Keratinocyte (primary cell): ENCODE measurements at regions not wholly inside any gene's neighbourhood (a gene's known extent, or its start where the extent isn't known, plus 50 kb on each side); places are given as distances from the start of the nearest gene placed in this dataset.

Experiments used
- DNase-seq: peaks from one replicate; pipeline ENCODE4 v3.0.0-alpha.2; 2011; ENCODE audit warnings: low read depth, missing footprints, low spot score
- FAIRE-seq: peaks from 2 replicates; lab custom pipeline; 2011; peaks lifted over from hg19 to GRCh38; lab: Jason Lieb, UNC
- H2AFZ ChIP-seq: 2 replicates; pipeline ENCODE4 v1.6.0; 2012; ENCODE audit warnings: low read length, control low read depth, inconsistent platforms; ENCODE audit not compliant: control insufficient read depth
- H3K27ac ChIP-seq: 2 replicates; pipeline ENCODE4 v1.5.1; 2011; ENCODE audit warnings: low read length; ENCODE audit not compliant: control insufficient read depth, insufficient read depth
- H3K27me3 ChIP-seq: 3 replicates; pipeline ENCODE4 v1.6.0; 2011; ENCODE audit warnings: low read length; ENCODE audit not compliant: control insufficient read depth, insufficient read depth; ENCODE audit errors: extremely low read depth
- H3K36me3 ChIP-seq, 2 experiments: 2 replicates in 1 of 2; 3 replicates in 1 of 2; pipeline ENCODE4 v1.5.1; 2011; ENCODE audit warnings: low read length in 2 of 2, mild to moderate bottlenecking in 1 of 2; ENCODE audit not compliant: control insufficient read depth in 2 of 2, insufficient read depth in 2 of 2; ENCODE audit errors: extremely low read depth in 1 of 2
- H3K4me1 ChIP-seq: 3 replicates; pipeline ENCODE4 v1.5.1; 2011; ENCODE audit warnings: low read length; ENCODE audit not compliant: control insufficient read depth, insufficient read depth; ENCODE audit errors: extremely low read depth
- H3K4me2 ChIP-seq: 3 replicates; pipeline ENCODE4 v1.6.0; 2011; ENCODE audit warnings: low read depth, low read length; ENCODE audit not compliant: control insufficient read depth, insufficient read depth; ENCODE audit errors: extremely low read depth
- H3K4me3 ChIP-seq, 3 experiments: fragments of 200-600 bp in 1 of 3; sonication (generic) in 1 of 3; 2 replicates in 2 of 3; 3 replicates in 1 of 3; pipeline ENCODE4 v1.5.1; 2011 to 2016; ENCODE audit warnings: low read length in 3 of 3, mild to moderate bottlenecking in 3 of 3, control low read depth in 2 of 3, inconsistent platforms in 1 of 3, low read depth in 1 of 3, mixed read lengths in 1 of 3, mixed run types in 1 of 3, moderate library complexity in 1 of 3; ENCODE audit not compliant: control insufficient read depth in 2 of 3, insufficient read depth in 2 of 3; ENCODE audit errors: extremely low read depth in 1 of 3
- H3K79me2 ChIP-seq: 2 replicates; pipeline ENCODE4 v1.6.0; 2012; ENCODE audit warnings: low read length; ENCODE audit not compliant: control insufficient read depth, insufficient read depth
- H3K9ac ChIP-seq: 3 replicates; pipeline ENCODE4 v1.6.0; 2011; ENCODE audit warnings: low read length; ENCODE audit not compliant: control insufficient read depth, insufficient read depth; ENCODE audit errors: extremely low read depth
- H3K9me1 ChIP-seq: 3 replicates; pipeline ENCODE4 v1.6.0; 2011; ENCODE audit warnings: low read length; ENCODE audit not compliant: control insufficient read depth, insufficient read depth; ENCODE audit errors: extremely low read depth
- H3K9me3 ChIP-seq: 2 replicates; pipeline ENCODE4 v1.5.1; 2012; ENCODE audit warnings: low read depth, low read length; ENCODE audit not compliant: control insufficient read depth
- H4K20me1 ChIP-seq: 3 replicates; pipeline ENCODE4 v1.6.0; 2011; ENCODE audit warnings: low read length; ENCODE audit not compliant: control insufficient read depth, insufficient read depth; ENCODE audit errors: extremely low read depth
- EZH2 ChIP-seq: IDR thresholded peaks from one replicate; pipeline ENCODE4 v1.6.1; 2012; ENCODE audit warnings: inconsistent platforms, mild to moderate bottlenecking, low read length, moderate library complexity
- dilution Hi-C: fragments of 300-500 bp; cut with MboI; formaldehyde crosslinking; loops from one replicate; pipeline ENCODE4 v1.7.0; 2020; ENCODE audit warnings: low sequenced_read_pairs; ENCODE audit not compliant: extremely low pct_ligation_motif_present
- TF ChIP-seq, protein P1 (sequence below), 3 experiments: IDR thresholded peaks in 1 of 3; conservative IDR thresholded peaks in 1 of 3; optimal IDR thresholded peaks in 1 of 3; 2 replicates in 2 of 3; 3 replicates in 1 of 3; pipeline versions ENCODE3 to v1.5.1; 2011; ENCODE audit warnings: low read length in 3 of 3, mild to moderate bottlenecking in 3 of 3, moderate library complexity in 2 of 3, control low read depth in 1 of 3, inconsistent platforms in 1 of 3; ENCODE audit not compliant: insufficient read depth in 2 of 3; ENCODE audit errors: extremely low read depth in 1 of 3

- H3K36me3 ChIP-seq, result no peaks in the 10 kb centered on the region
- FAIRE-seq, result peak; percentile 87
- no peaks in the 10 kb centered on the region for H4K20me1 ChIP-seq
- H3K27ac ChIP-seq, result peak overlapping the region; percentile 85
- H2AFZ ChIP-seq, result no peak overlapping the region
- H3K9me3 ChIP-seq, result no peaks in the 10 kb centered on the region
- peaks cover 26% of the 10 kb centered on the region for H3K4me1 ChIP-seq
- dilution Hi-C loops, result no loop called here
- H3K27me3 ChIP-seq, result peaks cover 13% of the 10 kb centered on the region
- peak; percentile 75 for DNase-seq
- H3K79me2 ChIP-seq, result no peaks in the 10 kb centered on the region
- H3K9ac ChIP-seq, result peak overlapping the region; percentile 57
- no peaks in the 10 kb centered on the region for H3K9me1 ChIP-seq
- H3K4me3 ChIP-seq, result no peak overlapping the region
- TF ChIP-seq, protein P1, sequence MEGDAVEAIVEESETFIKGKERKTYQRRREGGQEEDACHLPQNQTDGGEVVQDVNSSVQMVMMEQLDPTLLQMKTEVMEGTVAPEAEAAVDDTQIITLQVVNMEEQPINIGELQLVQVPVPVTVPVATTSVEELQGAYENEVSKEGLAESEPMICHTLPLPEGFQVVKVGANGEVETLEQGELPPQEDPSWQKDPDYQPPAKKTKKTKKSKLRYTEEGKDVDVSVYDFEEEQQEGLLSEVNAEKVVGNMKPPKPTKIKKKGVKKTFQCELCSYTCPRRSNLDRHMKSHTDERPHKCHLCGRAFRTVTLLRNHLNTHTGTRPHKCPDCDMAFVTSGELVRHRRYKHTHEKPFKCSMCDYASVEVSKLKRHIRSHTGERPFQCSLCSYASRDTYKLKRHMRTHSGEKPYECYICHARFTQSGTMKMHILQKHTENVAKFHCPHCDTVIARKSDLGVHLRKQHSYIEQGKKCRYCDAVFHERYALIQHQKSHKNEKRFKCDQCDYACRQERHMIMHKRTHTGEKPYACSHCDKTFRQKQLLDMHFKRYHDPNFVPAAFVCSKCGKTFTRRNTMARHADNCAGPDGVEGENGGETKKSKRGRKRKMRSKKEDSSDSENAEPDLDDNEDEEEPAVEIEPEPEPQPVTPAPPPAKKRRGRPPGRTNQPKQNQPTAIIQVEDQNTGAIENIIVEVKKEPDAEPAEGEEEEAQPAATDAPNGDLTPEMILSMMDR (optimal IDR thresholded peaks at IDR 0.05 in 1 of 3, IDR thresholded peaks at IDR 0.05 in 1 of 3, conservative IDR thresholded peaks at IDR 0.05 in 1 of 3; ENCODE audit: extremely low read depth in 1 of 3, insufficient read depth in 2 of 3, low read length in 3 of 3), result no peak
- TF ChIP-seq EZH2, result no peak
- peak overlapping the region; percentile 65 for H3K4me2 ChIP-seq
Measured at GRCh38 chr5:111829701-111830100, 72.7 kb upstream of the NREP start.

DNA sequence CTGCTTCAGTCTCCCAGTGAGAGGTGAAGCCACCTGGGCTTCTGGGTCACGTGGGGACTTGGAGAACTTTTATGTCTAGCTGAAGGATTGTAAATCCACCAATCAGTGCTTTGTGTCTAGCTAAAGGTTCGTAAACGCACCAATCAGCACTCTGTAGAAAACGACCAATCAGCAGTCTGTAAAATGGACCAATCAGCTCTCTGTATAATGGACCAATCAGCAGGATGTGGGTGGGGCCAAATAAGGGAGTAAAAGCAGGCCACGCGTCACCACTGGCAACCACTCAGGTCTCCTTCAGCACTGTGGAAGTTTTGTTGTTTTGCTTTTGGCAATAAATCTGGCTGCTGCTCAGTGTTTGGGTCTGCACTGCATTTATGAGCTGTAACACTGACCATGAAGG lies 69.1 kb upstream of the NREP start:
- Histone ChIP-seq H3K4me2 (no peak overlapping the region), H3K9me3 (no peaks in the 10 kb centered on the region), H3K4me1 (peaks cover 20% of the 10 kb centered on the region), H3K9me1 (no peaks in the 10 kb centered on the region), H3K27ac (no peak overlapping the region), H3K36me3 (no peaks in the 10 kb centered on the region), H4K20me1 (no peaks in the 10 kb centered on the region), H3K79me2 (no peaks in the 10 kb centered on the region), H3K27me3 (no peaks in the 10 kb centered on the region), H3K9ac (no peak overlapping the region), H3K4me3 (no peak overlapping the region), H2AFZ (no peak overlapping the region)
- FAIRE-seq, result no peak
- DNase-seq, result no peak
- TF ChIP-seq, protein P1 (optimal IDR thresholded peaks at IDR 0.05 in 1 of 3, IDR thresholded peaks at IDR 0.05 in 1 of 3, conservative IDR thresholded peaks at IDR 0.05 in 1 of 3; ENCODE audit: extremely low read depth in 1 of 3, insufficient read depth in 2 of 3, low read length in 3 of 3), result no peak
- no peak for TF ChIP-seq EZH2
- dilution Hi-C loops, result no loop called here
